ENCODE measurements at regions not wholly inside any gene's neighbourhood (a gene's known extent, or its start where the extent isn't known, plus 50 kb on each side); places are given as distances from the start of the nearest gene placed in this dataset.

- TF ChIP-seq CTCF (IDR thresholded peaks at IDR 0.05) (no peak), POLR2A (IDR thresholded peaks at IDR 0.05) (no peak)
Measured at GRCh38 chr2:59871830-59872229, 681.6 kb downstream of the BCL11A start.

Measured in Peyer's patch (tissue), 4 donors.